AG04449 (cell line): ENCODE measurements at regions not wholly inside any gene's neighbourhood (a gene's known extent, or its start where the extent isn't known, plus 50 kb on each side); places are given as distances from the start of the nearest gene placed in this dataset.
"Not testable (repeated sequence)": the region's sequence is repeated elsewhere in the genome, so short reads cannot be mapped to it uniquely, and the experiment has no call there.

Source experiments
- CTCF ChIA-PET: fragments of 350-600 bp; formaldehyde crosslinking; extraction: SDS; loops from one replicate; lab custom pipeline; 2021; ENCODE audit warnings: antibody characterized with exemption; lab: Yijun Ruan, JAX
- POLR2A ChIA-PET: fragments of 400-600, 350-600 bp; formaldehyde crosslinking; extraction: SDS; loops from one replicate; lab custom pipeline; 2020; ENCODE audit warnings: antibody characterized with exemption, inconsistent platforms; lab: Yijun Ruan, JAX
- DNase-seq: peaks from one replicate; pipeline ENCODE4 v3.0.0-alpha.2; 2010; ENCODE audit warnings: low read depth, low spot score
- H3K4me3 ChIP-seq: 2 replicates; pipeline ENCODE4 v1.5.1; 2011; ENCODE audit warnings: low read depth, mild to moderate bottlenecking, control low read depth, low read length
- TF ChIP-seq, protein P1 (sequence below): IDR thresholded peaks from one replicate; pipeline ENCODE4 v1.5.1; 2011; ENCODE audit warnings: mild to moderate bottlenecking, moderate library complexity, low read length, control low read depth, inconsistent platforms; ENCODE audit not compliant: insufficient read depth; ENCODE audit errors: missing control alignments

DNA sequence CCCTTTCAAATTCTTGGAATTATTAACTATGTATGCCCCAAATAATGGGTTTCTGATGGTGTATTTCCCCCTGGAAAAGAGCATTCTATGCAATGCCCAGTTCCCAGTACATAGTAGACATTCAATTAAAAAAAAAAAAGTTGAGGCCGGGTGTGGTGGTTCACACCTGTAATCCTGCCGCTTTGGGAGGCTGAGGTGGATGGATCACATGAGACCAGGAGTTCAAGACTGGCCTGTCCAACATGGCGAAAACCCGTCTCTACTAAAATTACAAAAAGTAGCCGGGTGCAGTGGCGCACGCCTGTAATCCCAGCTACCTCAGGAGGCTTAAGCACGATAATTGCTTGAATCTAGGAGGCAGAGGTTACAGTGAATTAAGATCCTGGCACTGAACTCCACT is 83.3 kb upstream of the ZNF217 start:
- CTCF ChIA-PET: interaction anchor here (1.1 to 1.5 kb wide), 2 partner anchors 15 to 54 kb away, joined by 3 to 5 read pairs; no protein-coding TSS in a partner anchor
- POLR2A ChIA-PET: interaction anchor here (0.7 kb wide), 1 partner anchor 21 kb away, joined by 3 read pairs; no protein-coding TSS in a partner anchor
- H3K4me3 ChIP-seq: no peak overlapping the region
- TF ChIP-seq, protein P1, sequence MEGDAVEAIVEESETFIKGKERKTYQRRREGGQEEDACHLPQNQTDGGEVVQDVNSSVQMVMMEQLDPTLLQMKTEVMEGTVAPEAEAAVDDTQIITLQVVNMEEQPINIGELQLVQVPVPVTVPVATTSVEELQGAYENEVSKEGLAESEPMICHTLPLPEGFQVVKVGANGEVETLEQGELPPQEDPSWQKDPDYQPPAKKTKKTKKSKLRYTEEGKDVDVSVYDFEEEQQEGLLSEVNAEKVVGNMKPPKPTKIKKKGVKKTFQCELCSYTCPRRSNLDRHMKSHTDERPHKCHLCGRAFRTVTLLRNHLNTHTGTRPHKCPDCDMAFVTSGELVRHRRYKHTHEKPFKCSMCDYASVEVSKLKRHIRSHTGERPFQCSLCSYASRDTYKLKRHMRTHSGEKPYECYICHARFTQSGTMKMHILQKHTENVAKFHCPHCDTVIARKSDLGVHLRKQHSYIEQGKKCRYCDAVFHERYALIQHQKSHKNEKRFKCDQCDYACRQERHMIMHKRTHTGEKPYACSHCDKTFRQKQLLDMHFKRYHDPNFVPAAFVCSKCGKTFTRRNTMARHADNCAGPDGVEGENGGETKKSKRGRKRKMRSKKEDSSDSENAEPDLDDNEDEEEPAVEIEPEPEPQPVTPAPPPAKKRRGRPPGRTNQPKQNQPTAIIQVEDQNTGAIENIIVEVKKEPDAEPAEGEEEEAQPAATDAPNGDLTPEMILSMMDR: no peak
- DNase-seq: no peak

DNA sequence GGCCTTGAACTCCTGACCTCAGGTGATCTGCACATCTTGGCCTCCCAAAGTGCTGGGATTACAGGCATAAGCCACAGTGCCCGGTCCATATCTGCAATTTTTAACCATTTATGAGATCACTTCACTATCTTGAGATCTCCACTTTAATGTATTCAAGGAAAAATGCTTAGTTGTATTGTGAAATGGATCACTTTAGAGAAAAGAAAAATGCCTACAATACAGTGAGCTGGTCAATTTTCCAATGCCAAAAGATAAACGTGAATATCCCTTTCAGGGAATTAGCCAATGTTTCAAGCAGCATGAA is 82.8 kb upstream of the ZNF217 start:
- DNase-seq: no peak
- CTCF ChIA-PET: interaction anchor here (1.5 kb wide), 1 partner anchor 54 kb away, joined by 3 read pairs; no protein-coding TSS in a partner anchor
- H3K4me3 ChIP-seq: no peak overlapping the region
- POLR2A ChIA-PET: no interaction called here
- TF ChIP-seq, protein P1: no peak

DNA sequence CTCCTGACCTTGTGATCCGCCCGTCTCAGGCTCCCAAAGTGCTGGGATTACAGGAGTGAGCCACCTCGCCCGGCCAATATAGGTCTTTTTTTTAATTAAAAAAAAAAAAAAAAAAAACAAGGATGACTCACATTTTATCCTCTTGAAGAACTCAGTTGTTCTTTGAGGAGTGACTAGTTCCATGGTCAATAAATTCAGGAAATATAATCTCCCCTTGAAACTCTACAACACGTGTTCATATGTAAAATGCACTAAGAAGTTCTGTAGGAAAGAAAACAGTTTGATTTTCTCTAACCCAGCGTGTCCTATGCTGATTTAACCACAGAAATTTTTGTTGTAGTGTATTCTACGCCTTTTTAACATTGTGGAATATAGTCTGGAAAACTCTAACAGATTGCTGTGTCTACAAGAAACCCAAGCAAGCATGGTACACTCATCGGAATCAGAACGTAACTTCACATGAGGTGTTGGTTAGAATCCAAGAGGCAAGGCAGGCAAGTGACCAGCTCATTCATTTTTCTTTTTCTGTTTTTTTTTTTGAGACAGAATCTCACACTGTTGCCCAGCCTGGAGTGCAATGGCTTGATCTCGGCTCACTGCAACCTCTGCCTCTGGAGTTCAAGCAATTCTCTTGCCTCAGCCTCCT is 79.0 kb upstream of the ZNF217 start:
- TF ChIP-seq, protein P1: no peak
- no peak for DNase-seq
- H3K4me3 ChIP-seq: no peak overlapping the region
- CTCF ChIA-PET: no interaction called here
- POLR2A ChIA-PET: no interaction called here

DNA sequence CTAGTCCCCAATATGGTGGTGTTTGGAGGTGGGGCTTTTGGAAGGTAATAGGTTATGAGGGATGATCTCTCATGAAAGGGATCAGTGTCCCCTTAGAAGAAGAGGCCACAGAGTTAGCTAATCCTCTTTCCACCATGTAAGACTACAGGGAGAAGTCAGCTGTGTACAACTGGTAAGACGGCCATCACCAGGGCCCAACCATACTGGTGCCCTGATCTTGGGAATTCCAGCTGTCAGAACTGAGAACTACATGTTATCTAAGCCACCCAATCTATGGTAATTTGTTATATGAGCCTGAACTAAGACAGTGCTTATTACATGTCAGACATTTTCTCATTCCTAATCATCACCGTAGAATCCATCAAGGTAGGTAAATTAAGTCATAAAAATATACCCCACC is 77.7 kb upstream of the ZNF217 start:
- ChIA-PET POLR2A (no interaction called here), CTCF (interaction anchor here (0.9 to 1.5 kb wide), 2 partner anchors 10 to 268 kb away, joined by 3 to 4 read pairs; no protein-coding TSS in a partner anchor)
- TF ChIP-seq, protein P1: no peak
- DNase-seq: no peak
- H3K4me3 ChIP-seq: no peak overlapping the region

DNA sequence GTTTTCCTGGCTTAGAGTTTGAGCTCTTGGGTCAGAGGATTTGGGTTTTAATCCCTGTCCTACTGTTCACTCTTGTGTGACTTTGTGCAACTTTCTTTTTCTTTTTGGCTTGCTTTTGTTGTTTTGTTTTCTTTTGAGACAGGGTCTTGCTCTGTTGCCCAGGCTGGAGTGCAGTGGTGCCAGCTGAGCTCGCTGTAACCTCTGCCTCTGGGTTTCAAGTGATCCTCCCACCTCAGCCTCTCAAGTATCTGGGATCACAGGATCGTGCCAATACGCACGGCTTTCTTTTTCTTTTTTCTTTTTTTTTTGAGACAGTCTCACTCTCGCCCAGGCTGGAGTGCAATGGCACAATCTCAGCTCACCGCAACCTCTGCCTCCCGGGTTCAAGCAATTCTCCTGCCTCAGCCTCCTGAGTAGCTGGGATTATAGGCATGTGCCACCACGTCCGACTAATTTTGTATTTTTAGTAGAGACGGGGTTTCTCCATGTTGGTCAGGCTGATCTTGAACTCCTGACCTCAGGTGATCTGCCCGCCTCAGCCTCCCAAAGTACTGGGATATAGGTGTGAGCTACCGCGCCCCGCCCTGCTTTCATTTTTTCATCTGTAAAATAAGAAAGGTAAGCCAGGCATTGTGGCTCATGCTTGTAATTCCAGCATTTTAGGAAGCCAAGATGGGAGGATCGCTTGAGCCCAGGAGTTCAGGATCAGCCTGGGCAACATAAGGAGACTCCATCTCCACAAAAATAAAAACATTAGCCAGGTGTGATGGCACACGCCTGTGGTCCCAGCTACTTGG is 76.1 kb upstream of the ZNF217 start:
- H3K4me3 ChIP-seq, POLR2A ChIA-PET, DNase-seq: not testable (repeated sequence)
- CTCF ChIA-PET: interaction anchor here (1.4 kb wide), 1 partner anchor 11 kb away, joined by 3 read pairs; no protein-coding TSS in a partner anchor

DNA sequence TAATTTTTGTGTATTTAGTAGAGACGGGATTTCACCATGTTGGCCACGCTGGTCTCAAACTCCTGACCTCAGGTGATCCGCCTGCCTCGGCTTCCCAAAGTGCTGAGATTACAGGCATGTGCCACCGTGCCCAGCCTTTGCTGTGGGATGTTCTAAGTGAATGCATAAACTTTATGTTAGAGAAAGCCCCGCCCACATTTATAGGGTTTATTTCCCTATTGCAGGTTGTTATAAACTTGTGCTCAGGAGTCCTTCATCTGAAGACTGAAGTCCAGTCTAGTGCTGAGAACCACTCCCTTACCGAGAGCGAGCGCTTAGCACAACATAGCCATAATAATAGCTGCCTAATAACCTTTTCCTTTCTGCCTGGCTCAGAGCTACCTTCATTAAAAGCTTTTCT is 75.4 kb upstream of the ZNF217 start:
- H3K4me3 ChIP-seq: no peak overlapping the region
- POLR2A ChIA-PET: no interaction called here
- no peak for DNase-seq
- TF ChIP-seq, protein P1: no peak
- CTCF ChIA-PET: interaction anchor here (1.4 kb wide), 1 partner anchor 11 kb away, joined by 3 read pairs; no protein-coding TSS in a partner anchor
